ENCODE measurements at regions not wholly inside any gene's neighbourhood (a gene's known extent, or its start where the extent isn't known, plus 50 kb on each side); places are given as distances from the start of the nearest gene placed in this dataset.

DNA sequence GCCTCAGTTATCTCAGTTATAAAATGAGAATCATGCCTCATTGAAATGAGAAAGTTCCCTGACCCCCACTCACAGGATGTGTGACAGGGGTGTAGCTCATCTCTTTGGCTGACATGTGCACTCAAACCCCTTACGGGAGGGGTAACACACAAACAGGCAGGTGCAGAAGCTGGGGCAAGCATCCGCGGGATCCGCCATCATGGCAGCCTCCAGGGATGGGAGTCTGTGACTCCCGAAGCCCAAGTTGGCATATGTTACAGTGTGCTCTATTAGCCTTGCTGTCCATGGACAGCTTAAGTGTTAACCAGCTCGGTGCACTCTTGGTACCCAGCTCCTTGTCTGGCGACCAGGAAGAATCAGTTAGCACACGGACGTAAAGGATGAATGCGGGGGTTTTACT is 822.7 kb upstream of the SEMA6D start:
- TF ChIP-seq, protein P1, sequence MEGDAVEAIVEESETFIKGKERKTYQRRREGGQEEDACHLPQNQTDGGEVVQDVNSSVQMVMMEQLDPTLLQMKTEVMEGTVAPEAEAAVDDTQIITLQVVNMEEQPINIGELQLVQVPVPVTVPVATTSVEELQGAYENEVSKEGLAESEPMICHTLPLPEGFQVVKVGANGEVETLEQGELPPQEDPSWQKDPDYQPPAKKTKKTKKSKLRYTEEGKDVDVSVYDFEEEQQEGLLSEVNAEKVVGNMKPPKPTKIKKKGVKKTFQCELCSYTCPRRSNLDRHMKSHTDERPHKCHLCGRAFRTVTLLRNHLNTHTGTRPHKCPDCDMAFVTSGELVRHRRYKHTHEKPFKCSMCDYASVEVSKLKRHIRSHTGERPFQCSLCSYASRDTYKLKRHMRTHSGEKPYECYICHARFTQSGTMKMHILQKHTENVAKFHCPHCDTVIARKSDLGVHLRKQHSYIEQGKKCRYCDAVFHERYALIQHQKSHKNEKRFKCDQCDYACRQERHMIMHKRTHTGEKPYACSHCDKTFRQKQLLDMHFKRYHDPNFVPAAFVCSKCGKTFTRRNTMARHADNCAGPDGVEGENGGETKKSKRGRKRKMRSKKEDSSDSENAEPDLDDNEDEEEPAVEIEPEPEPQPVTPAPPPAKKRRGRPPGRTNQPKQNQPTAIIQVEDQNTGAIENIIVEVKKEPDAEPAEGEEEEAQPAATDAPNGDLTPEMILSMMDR (IDR thresholded peaks at IDR 0.05 in 2 of 3, conservative IDR thresholded peaks at IDR 0.05 in 1 of 3; ENCODE audit: control insufficient read depth in 2 of 3, extremely low read depth in 1 of 3, insufficient read depth in 1 of 3, low read depth in 3 of 3, low read length in 3 of 3): no peak
- TF ChIP-seq RFX5 (IDR thresholded peaks at IDR 0.05; ENCODE audit: low read depth, low read length): no peak
- no peak for TF ChIP-seq CREM (IDR thresholded peaks at IDR 0.05; ENCODE audit: low read depth)
- TF ChIP-seq, protein P2, sequence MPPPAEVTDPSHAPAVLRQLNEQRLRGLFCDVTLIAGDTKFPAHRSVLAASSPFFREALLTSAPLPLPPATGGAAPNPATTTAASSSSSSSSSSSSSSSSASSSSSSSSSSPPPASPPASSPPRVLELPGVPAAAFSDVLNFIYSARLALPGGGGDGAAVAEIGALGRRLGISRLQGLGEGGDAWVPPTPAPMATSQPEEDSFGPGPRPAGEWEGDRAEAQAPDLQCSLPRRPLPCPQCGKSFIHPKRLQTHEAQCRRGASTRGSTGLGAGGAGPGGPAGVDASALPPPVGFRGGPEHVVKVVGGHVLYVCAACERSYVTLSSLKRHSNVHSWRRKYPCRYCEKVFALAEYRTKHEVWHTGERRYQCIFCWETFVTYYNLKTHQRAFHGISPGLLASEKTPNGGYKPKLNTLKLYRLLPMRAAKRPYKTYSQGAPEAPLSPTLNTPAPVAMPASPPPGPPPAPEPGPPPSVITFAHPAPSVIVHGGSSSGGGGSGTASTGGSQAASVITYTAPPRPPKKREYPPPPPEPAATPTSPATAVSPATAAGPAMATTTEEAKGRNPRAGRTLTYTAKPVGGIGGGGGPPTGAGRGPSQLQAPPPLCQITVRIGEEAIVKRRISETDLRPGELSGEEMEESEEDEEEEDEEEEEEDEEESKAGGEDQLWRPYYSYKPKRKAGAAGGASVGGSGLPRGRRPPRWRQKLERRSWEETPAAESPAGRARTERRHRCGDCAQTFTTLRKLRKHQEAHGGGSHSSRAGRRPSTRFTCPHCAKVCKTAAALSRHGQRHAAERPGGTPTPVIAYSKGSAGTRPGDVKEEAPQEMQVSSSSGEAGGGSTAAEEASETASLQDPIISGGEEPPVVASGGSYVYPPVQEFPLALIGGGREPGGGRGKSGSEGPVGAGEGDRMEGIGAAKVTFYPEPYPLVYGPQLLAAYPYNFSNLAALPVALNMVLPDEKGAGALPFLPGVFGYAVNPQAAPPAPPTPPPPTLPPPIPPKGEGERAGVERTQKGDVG (CRISPR knock-in tag; IDR thresholded peaks at IDR 0.05): no peak
- TF ChIP-seq POLR2AphosphoS5 (IDR thresholded peaks at IDR 0.05; ENCODE audit: low read length): no peak
- TF ChIP-seq, protein P3, sequence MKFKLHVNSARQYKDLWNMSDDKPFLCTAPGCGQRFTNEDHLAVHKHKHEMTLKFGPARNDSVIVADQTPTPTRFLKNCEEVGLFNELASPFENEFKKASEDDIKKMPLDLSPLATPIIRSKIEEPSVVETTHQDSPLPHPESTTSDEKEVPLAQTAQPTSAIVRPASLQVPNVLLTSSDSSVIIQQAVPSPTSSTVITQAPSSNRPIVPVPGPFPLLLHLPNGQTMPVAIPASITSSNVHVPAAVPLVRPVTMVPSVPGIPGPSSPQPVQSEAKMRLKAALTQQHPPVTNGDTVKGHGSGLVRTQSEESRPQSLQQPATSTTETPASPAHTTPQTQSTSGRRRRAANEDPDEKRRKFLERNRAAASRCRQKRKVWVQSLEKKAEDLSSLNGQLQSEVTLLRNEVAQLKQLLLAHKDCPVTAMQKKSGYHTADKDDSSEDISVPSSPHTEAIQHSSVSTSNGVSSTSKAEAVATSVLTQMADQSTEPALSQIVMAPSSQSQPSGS (IDR thresholded peaks at IDR 0.05; ENCODE audit: low read length): no peak
- TF ChIP-seq, protein P4, sequence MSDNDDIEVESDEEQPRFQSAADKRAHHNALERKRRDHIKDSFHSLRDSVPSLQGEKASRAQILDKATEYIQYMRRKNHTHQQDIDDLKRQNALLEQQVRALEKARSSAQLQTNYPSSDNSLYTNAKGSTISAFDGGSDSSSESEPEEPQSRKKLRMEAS (IDR thresholded peaks at IDR 0.05; ENCODE audit: low read depth, low read length): no peak
- TF ChIP-seq TBL1XR1 (IDR thresholded peaks at IDR 0.05; ENCODE audit: low read depth, low read length): no peak

Data from GM12878 (cell line).